NCI-H1105 (cell line): ENCODE measurements at regions not wholly inside any gene's neighbourhood (a gene's known extent, or its start where the extent isn't known, plus 50 kb on each side); places are given as distances from the start of the nearest gene placed in this dataset.
"Not testable (repeated sequence)": the region's sequence is repeated elsewhere in the genome, so short reads cannot be mapped to it uniquely, and the experiment has no call there.

Source experiments
- DNase-seq: peaks from one replicate; lab custom pipeline; 2025; lab: John Stamatoyannopoulos, UW

GRCh38 chr2:239742377-239742776 lies 282.8 kb downstream of the NDUFA10 start:
- no peak for DNase-seq

DNA sequence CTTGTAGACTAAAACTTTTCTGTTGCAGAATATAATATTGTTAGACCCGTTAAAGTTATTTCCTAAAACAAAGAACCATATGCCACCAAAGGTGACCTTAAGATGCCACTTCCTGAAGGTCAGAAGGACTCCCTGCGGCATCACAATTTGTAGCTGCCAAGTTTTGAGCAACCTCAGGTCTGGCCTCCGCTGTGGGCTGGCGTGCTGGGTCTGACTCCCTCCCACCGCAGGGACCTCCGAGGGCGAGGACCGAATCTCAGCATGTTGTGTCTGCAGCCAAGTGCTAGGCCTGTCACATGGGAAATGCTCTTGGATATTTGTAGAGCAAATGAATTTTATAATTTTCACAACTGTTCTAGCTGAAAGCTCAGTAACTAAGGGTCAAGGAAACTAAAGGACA lies 285.9 kb downstream of the NDUFA10 start:
- DNase-seq = no peak

DNA sequence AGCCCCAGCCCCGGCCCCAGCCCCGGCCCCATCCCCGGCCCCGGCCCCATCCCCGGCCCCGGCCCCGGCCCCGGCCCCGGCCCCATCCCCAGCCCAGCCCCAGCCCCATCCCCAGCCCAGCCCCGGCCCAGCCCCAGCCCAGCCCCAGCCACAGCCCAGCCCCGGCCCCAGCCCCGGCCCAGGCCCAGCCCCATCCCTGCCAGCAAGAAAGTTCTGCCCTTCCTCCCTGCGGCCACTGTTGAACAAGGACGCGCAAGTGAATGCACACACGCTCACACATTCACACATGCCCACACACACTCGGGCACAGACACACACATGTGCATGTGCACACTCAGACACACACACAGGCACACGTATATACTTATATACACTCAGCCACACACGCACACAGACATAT lies 287.0 kb downstream of the NDUFA10 start:
- no peak for DNase-seq

GRCh38 chr2:239737144-239737463 lies 288.0 kb downstream of the NDUFA10 start:
- no peak for DNase-seq

- DNase-seq = no peak
These were observed 288.6 kb downstream of the NDUFA10 start for GRCh38 chr2:239736358-239737143.

- no peak for DNase-seq
These were observed 289.2 kb downstream of the NDUFA10 start for GRCh38 chr2:239735829-239736357.

DNA sequence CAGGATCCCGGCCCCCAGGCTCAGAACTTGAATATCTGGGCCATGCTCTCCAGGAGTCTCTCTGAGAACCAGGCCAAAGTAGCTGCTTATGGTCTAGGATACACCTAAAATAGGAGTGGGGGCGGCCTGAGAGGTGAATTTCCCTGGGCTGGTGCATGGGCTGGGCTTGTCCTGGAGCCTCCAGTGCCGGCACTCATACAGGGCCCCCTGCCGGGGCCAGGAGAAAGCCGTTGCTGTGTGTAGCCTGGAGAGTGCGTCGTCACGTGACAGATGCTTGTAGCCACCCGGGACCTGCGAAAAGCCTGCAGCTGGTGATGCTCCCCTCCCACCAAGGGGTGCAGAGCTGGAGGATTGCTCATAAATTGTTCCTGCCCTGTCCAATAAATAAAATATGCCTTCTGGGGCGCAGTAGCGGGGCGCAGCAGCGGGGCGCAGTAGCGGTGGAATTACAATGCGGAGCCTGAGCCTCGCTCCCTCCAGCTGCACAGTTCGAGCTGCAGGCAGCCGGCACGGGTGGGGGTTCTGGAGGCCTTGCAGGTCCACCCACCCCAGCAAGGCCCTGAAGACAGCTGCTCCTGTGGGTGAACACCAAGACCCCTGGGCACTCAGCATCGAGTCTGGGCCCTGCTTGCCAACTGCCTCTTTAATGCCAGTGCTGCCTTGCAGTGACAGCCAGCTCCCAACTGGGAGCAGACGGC lies 289.9 kb downstream of the NDUFA10 start:
- DNase-seq = no peak

- DNase-seq = no peak
These were observed 290.6 kb downstream of the NDUFA10 start for GRCh38 chr2:239734436-239735005.

DNA sequence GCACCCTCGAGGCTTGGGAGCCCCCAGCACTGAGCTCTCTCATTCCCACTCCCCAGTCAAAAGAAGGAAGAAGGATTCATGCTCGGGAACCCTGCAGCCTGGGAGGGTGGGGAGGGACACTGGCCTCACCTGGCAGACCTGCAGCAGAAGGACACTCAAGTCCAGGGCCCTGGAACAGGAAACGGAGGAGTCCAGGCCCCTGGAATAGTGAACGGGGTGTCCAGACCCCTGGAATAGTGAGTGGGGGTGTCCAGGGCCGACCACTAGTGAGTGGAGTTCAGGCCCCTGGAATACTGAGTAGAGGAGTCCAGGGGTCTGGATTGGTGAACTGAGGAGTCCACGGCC lies 292.5 kb downstream of the NDUFA10 start:
- DNase-seq = no peak

- DNase-seq = no peak
These were observed 293.0 kb downstream of the NDUFA10 start for GRCh38 chr2:239731998-239732665.

GRCh38 chr2:239731422-239731821 lies 293.7 kb downstream of the NDUFA10 start:
- DNase-seq = no peak

DNA sequence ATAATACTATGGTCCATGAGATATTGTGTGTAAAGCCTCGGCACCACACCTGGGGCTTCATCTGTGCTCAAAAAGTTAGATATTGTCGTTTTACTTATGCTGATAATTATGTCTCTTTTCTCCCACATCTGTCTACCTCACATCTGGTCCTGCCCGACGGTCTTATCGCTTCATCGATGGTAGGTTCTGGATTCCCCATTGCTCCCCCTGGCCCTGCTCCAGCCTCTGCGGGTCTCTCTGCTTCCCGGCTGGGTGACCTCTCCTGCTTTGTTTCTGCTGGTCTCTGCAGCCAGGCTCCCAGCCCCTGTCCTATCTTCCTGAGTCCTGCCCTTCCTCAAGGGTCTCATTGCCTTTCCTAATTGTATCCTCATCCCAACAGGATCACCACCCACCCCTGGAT lies 294.2 kb downstream of the NDUFA10 start:
- no peak for DNase-seq

GRCh38 chr2:239730567-239730882 lies 294.6 kb downstream of the NDUFA10 start:
- DNase-seq = not testable (repeated sequence)

- no peak for DNase-seq
These were observed 295.2 kb downstream of the NDUFA10 start for GRCh38 chr2:239729681-239730566.

DNA sequence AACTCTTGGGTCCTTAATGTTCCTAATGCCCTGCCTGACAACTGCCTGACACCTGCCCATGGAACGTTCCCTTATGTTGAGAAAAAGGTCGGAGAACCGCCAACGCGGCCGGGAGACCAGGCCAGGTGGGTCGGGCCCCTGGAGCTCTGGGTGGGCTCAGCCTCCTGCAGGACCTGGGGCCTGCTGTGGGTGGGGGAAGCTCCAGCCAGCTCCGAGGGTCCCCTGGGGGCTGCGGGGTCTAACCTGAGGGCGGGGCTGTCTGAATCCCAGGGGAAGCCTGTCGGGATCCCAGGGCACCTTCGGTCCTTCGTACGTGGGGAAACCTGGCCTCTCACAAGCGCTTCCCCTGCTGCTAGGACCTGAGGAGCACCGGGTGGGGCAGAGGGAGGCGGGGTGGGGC lies 296.0 kb downstream of the NDUFA10 start:
- DNase-seq = no peak

- no peak for DNase-seq
These were observed 296.4 kb downstream of the NDUFA10 start for GRCh38 chr2:239728751-239729150.

DNA sequence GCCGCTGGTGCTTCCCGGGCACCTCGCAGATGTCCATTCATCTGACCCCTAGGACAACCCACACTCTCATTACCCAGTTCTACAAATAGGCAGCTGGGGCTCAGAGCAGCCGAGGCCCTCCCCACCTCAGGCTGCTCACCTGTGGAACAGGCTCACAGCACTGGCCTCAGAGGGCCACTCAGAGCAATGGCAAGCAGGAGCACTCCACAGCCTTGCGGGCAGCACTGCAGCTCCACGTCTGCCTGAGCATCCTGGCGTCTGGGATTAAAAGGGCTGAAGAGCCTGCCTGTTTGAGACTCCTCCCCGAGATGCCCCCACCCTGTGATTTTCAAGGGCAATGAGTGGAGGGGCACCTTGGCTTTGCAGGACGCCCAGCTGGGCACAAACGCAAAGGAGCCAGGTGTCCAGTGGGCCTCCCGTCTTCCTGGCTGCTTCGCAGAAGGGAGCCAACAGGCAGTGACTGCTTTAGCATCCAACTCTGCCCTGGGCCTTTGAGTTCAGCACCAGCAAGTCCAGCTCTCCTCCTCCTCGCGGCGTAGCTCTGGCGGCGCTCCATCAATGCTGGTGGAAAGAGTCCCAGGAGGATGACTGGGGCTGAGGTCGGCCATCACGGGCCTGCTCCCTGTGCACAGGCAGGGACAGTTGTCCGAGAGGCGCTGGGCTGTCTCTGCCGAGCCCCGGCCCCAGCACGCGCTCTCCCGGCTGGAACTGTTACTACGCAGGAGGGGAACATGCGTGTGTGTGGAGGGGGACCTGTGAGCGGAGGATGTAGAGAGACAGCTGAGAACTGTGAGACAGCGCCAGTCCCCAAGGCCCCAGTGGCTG lies 297.2 kb downstream of the NDUFA10 start:
- DNase-seq = no peak

DNA sequence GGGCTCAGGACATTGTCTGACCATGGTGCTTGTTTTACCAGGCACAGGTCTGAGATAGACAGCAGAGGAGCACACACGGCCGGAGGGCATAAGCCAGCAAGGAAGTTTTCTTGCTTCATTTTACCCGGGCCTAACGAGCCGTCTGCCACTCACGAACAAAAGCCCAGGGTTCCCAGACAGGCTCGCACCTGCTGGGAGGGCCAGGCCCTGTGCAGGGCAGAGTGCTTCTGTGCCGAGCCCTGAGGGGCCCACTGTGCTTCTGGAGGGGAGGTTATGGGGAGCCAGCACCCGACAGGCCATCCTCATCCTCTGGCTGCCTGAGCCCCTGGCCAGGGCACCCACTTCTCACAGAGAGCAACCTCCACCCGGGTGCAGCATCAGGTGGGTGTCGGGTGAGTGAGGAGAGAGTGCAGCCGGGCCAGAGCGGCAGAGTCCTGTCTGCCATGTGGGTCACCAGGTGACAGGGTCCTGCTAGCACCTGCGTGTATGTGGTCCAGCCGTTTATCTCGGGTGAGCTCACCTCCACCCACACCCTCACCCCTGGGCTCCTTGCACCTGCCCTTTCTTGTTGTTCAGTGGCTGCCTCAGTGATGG lies 297.9 kb downstream of the NDUFA10 start:
- no peak for DNase-seq

- DNase-seq = no peak
These were observed 298.4 kb downstream of the NDUFA10 start for GRCh38 chr2:239726631-239727181.

GRCh38 chr2:239726091-239726591 lies 299.0 kb downstream of the NDUFA10 start:
- no peak for DNase-seq
